ENCODE measurements at regions not wholly inside any gene's neighbourhood (a gene's known extent, or its start where the extent isn't known, plus 50 kb on each side); places are given as distances from the start of the nearest gene placed in this dataset.

DNA sequence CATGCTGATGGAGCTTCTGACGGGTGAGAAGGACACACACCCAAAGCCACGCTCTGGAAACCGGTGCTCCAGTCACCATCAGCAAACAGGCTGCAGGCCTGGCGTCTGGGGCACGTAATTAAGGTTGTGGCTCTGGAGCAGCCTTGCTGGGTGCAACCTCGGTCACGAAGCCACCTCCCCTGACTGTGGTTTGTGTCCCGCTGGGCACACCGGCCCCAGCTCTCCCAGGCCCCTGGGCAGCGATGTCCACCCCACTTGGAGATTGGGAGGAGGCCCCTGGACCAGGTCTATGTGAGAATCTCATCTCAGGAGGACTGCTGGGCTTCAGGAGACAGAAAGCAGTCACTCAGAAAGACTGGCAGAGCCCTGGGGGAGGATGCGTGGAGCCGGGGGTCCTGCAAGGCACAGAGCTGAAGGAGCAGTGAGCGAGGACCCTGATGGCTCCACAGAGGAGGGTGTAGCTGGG, 631.6 kb downstream of the BRD1 start:
- intact Hi-C loops (cut with DNase I), result no loop called here
- no peak for DNase-seq
- no peak overlapping the region for H3K4me3 ChIP-seq
- no peaks in the 10 kb centered on the region for H3K9me3 ChIP-seq
- H3K27ac ChIP-seq, result no peak overlapping the region
- H3K27me3 ChIP-seq, result peaks cover 0 to 15% (median 0%) of the 10 kb centered on the region in 3 donors
- H3K4me1 ChIP-seq, result peaks cover 0 to 11% (median 2%) of the 10 kb centered on the region in 4 donors
- no peaks in the 10 kb centered on the region for H3K36me3 ChIP-seq
- 79 to 88% methylated on average over 13 of the region's 13 CpGs for WGBS, 2 donors
- no peak for TF ChIP-seq POLR2A (IDR thresholded peaks at IDR 0.05)
- TF ChIP-seq CTCF (IDR thresholded peaks at IDR 0.05), result no peak
- no peak for TF ChIP-seq EP300 (IDR thresholded peaks at IDR 0.05)
- TF ChIP-seq POLR2AphosphoS5 (IDR thresholded peaks at IDR 0.05), result no peak

DNA sequence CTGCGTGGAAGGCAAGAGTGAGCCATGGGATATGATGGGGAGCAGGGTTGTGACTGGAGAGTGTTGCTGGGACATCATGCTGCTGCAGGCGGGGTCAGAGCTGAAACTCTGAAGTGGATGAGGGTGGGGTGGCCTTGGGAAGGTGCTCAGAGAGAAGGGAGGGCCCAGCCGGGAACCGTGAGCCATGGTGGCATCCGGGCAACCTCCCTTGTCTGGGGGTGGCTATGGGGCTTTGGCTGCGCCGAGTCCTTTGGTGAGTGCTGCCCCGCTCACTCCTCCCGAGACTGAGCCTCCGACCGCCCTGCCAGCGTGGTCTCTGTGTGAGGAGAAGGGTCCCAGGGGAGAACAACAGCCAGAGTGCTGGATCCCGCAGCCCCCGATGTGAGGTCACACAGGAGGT, 632.0 kb downstream of the BRD1 start:
- H3K27me3 ChIP-seq, result peaks cover 0 to 13% (median 0%) of the 10 kb centered on the region in 3 donors
- intact Hi-C loops (cut with DNase I), result no loop called here
- H3K36me3 ChIP-seq, result no peaks in the 10 kb centered on the region
- H3K27ac ChIP-seq, result no peak overlapping the region
- H3K4me1 ChIP-seq, result peaks cover 0 to 11% (median 2%) of the 10 kb centered on the region in 4 donors
- H3K4me3 ChIP-seq, result no peak overlapping the region
- WGBS, 2 donors, result 77 to 84% methylated on average over 14 of the region's 14 CpGs
- peak; percentile 27 for DNase-seq
- TF ChIP-seq CTCF (IDR thresholded peaks at IDR 0.05), result no peak
- H3K9me3 ChIP-seq, result no peaks in the 10 kb centered on the region

GRCh38 chr22:49193901-49194465, 633.7 kb downstream of the BRD1 start:
- Histone ChIP-seq H3K4me3 (no peak overlapping the region), H3K27ac (no peak overlapping the region), H3K27me3 (peaks cover 0 to 13% (median 0%) of the 10 kb centered on the region in 3 donors), H3K9me3 (no peaks in the 10 kb centered on the region), H3K36me3 (no peaks in the 10 kb centered on the region), H3K4me1 (peaks cover 0 to 11% (median 2%) of the 10 kb centered on the region in 4 donors)
- 73 to 88% methylated on average over 13 of the region's 13 CpGs for WGBS, 2 donors
- intact Hi-C loops (cut with DNase I), result no loop called here
- no peak for TF ChIP-seq CTCF (IDR thresholded peaks at IDR 0.05)
- no peak for TF ChIP-seq POLR2A (IDR thresholded peaks at IDR 0.05)
- TF ChIP-seq POLR2AphosphoS5 (IDR thresholded peaks at IDR 0.05), result no peak
- no peak for TF ChIP-seq EP300 (IDR thresholded peaks at IDR 0.05)
- no peak for DNase-seq

DNA sequence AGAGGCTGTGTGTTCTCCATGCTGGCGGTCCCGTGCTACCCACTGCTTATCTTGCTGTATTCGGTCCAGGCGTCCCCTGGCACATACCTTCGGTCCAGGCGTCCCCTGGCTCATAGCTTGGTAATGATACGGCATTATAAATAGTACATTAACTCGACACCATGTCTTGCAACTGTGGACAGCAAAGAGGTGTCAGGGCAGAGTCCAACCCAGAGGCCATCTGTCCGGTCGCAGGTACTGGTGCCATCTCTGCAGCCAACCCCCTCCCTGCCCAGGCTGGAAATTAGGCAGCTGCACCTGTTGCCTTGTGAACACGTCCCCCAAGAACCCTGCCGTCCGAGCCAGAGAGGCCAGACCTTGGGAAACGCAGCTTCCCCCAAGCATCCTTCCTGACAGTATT, 634.3 kb downstream of the BRD1 start:
- Histone ChIP-seq H3K27me3 (peaks cover 0 to 13% (median 0%) of the 10 kb centered on the region in 3 donors), H3K27ac (no peak overlapping the region), H3K36me3 (no peaks in the 10 kb centered on the region), H3K9me3 (no peaks in the 10 kb centered on the region), H3K4me3 (no peak overlapping the region), H3K4me1 (peaks cover 0 to 11% (median 2%) of the 10 kb centered on the region in 4 donors)
- TF ChIP-seq POLR2A (IDR thresholded peaks at IDR 0.05), result no peak
- TF ChIP-seq EP300 (IDR thresholded peaks at IDR 0.05), result no peak
- TF ChIP-seq CTCF (IDR thresholded peaks at IDR 0.05), result no peak
- TF ChIP-seq POLR2AphosphoS5 (IDR thresholded peaks at IDR 0.05), result no peak
- 84 to 89% methylated on average over 14 of the region's 14 CpGs for WGBS, 2 donors
- intact Hi-C loops (cut with DNase I), result no loop called here
- DNase-seq, result no peak

DNA sequence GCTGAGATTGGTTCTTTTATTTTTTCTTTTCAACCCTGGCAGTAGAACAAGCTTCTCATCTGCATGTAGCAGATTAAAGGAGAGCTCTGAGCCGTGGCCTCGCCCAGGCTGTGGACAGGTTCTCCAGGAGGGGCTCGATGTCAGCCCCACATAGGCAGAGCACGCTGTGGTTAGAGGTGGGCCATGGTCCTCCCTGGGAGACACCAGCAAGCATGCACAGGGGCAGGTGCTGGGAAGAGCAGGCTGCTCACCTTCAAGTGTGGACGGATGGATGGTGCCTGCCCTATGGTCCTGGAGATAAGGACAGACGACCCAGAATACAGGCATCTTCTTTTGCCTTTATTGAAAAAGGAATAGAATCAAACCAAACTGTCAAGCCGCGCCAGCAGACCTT, 634.8 kb downstream of the BRD1 start:
- no peak for TF ChIP-seq EP300 (IDR thresholded peaks at IDR 0.05)
- TF ChIP-seq POLR2A (IDR thresholded peaks at IDR 0.05), result no peak
- Histone ChIP-seq H3K4me3 (no peak overlapping the region), H3K4me1 (peaks cover 0 to 8% (median 1%) of the 10 kb centered on the region in 4 donors), H3K27me3 (peaks cover 0 to 13% (median 0%) of the 10 kb centered on the region in 3 donors), H3K9me3 (no peaks in the 10 kb centered on the region), H3K36me3 (no peaks in the 10 kb centered on the region), H3K27ac (no peak overlapping the region)
- no peak for DNase-seq
- 73 to 75% methylated on average over 8 of the region's 8 CpGs for WGBS, 2 donors
- intact Hi-C loops (cut with DNase I), result no loop called here
